MM.1S (cell line): ENCODE measurements at regions not wholly inside any gene's neighbourhood (a gene's known extent, or its start where the extent isn't known, plus 50 kb on each side); places are given as distances from the start of the nearest gene placed in this dataset.

Source experiments
- DNase-seq: peaks from one replicate; pipeline ENCODE4 v3.0.0-alpha.2; 2015
- H2AFZ ChIP-seq: fragments of 300-600 bp; sonication (generic); 2 replicates; pipeline ENCODE4 v1.6.0; 2016; ENCODE audit warnings: antibody characterized with exemption, low read length
- H3F3A ChIP-seq: fragments of 300-600 bp; sonication (generic); 2 replicates; pipeline ENCODE4 v1.6.1; 2016; ENCODE audit warnings: mild to moderate bottlenecking, antibody characterized with exemption, low read length, moderate library complexity, mixed read lengths; ENCODE audit not compliant: insufficient read depth
- H3K27ac ChIP-seq: fragments of 300-600 bp; sonication (generic); 2 replicates; pipeline ENCODE4 v1.5.1; 2016; ENCODE audit warnings: mild to moderate bottlenecking, low read length
- H3K27me3 ChIP-seq: fragments of 300-600 bp; sonication (generic); replicated peaks from 2 replicates; pipeline ENCODE4 v1.6.0; 2016; ENCODE audit warnings: low read length; ENCODE audit not compliant: insufficient read depth
- H3K36me3 ChIP-seq: fragments of 300-600 bp; sonication (generic); replicated peaks from 2 replicates; pipeline ENCODE4 v1.6.1; 2016; ENCODE audit warnings: mild to moderate bottlenecking, low read length, mixed read lengths; ENCODE audit not compliant: insufficient read depth
- H3K4me1 ChIP-seq: fragments of 300-600 bp; sonication (generic); 2 replicates; pipeline ENCODE4 v1.6.1; 2016; ENCODE audit warnings: low read length, mixed read lengths
- H3K4me2 ChIP-seq: fragments of 300-600 bp; sonication (generic); 2 replicates; pipeline ENCODE4 v1.6.0; 2016; ENCODE audit warnings: low read depth, low read length
- H3K4me3 ChIP-seq: fragments of 300-600 bp; sonication (generic); 2 replicates; pipeline ENCODE4 v1.5.1; 2016; ENCODE audit warnings: low read length, mixed read lengths
- H3K79me2 ChIP-seq: fragments of 300-600 bp; sonication (generic); 2 replicates; pipeline ENCODE4 v1.6.1; 2016; ENCODE audit warnings: mixed run types, low read length, mixed read lengths
- H3K9ac ChIP-seq: fragments of 300-600 bp; sonication (generic); 2 replicates; pipeline ENCODE4 v1.6.1; 2016; ENCODE audit warnings: low read length, mixed read lengths
- H3K9me2 ChIP-seq: fragments of 300-600 bp; sonication (generic); replicated peaks from 2 replicates; pipeline ENCODE4 v1.6.1; 2016; ENCODE audit warnings: mild to moderate bottlenecking, low read length, mixed read lengths; ENCODE audit not compliant: insufficient read depth
- H3K9me3 ChIP-seq: fragments of 300-600 bp; sonication (generic); replicated peaks from 2 replicates; pipeline ENCODE4 v1.6.1; 2016; ENCODE audit warnings: mild to moderate bottlenecking, low read length, mixed read lengths; ENCODE audit not compliant: insufficient read depth
- H4K20me1 ChIP-seq: fragments of 300-600 bp; sonication (generic); 2 replicates; pipeline ENCODE4 v1.6.1; 2016; ENCODE audit warnings: mild to moderate bottlenecking, low read length, moderate library complexity, mixed read lengths; ENCODE audit not compliant: insufficient read depth
- EZH2 ChIP-seq: fragments of 300-600 bp; sonication (generic); optimal IDR thresholded peaks from 2 replicates; pipeline ENCODE3; 2017; ENCODE audit warnings: low read depth, mild to moderate bottlenecking, antibody characterized with exemption, low read length, mixed read lengths
- EZH2phosphoT487 ChIP-seq: fragments of 300-600 bp; sonication (generic); IDR thresholded peaks from 2 replicates; pipeline ENCODE4 v1.6.1; 2018; ENCODE audit warnings: antibody characterized with exemption, low read length
- TF ChIP-seq, protein P1 (sequence below): fragments of 300-600 bp; sonication (generic); IDR thresholded peaks from 2 replicates; pipeline ENCODE4 v1.5.1; 2016; ENCODE audit warnings: antibody characterized with exemption, low read length, mixed read lengths

DNA sequence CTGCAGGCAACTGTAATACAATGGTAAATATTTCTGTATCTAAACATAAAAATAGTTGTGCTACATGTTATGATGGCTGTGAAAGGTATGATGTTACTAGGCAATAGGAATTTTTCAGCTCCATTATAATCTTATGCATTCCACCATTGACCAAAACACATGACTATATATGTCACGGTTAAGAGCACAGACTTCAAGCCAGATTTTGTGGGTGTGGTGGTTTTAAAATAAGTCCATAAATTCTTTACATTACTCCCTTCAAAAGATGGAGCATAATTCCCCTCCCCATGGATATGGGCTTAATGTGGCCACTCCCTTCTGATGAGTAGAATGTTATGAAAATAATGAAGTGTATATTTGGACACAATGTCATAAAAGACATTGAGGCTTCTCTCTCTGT is 88.4 kb upstream of the TBC1D5 start:
- Histone ChIP-seq H3K79me2 (no peaks in the 10 kb centered on the region), H3F3A (no peaks in the 10 kb centered on the region), H2AFZ (no peak overlapping the region), H3K27ac (no peak overlapping the region), H3K9ac (no peak overlapping the region), H3K9me3 (no peaks in the 10 kb centered on the region), H3K9me2 (no peaks in the 10 kb centered on the region), H3K36me3 (no peaks in the 10 kb centered on the region), H3K27me3 (no peaks in the 10 kb centered on the region), H3K4me2 (no peak overlapping the region), H4K20me1 (no peaks in the 10 kb centered on the region), H3K4me1 (no peaks in the 10 kb centered on the region), H3K4me3 (no peak overlapping the region)
- TF ChIP-seq, protein P1, sequence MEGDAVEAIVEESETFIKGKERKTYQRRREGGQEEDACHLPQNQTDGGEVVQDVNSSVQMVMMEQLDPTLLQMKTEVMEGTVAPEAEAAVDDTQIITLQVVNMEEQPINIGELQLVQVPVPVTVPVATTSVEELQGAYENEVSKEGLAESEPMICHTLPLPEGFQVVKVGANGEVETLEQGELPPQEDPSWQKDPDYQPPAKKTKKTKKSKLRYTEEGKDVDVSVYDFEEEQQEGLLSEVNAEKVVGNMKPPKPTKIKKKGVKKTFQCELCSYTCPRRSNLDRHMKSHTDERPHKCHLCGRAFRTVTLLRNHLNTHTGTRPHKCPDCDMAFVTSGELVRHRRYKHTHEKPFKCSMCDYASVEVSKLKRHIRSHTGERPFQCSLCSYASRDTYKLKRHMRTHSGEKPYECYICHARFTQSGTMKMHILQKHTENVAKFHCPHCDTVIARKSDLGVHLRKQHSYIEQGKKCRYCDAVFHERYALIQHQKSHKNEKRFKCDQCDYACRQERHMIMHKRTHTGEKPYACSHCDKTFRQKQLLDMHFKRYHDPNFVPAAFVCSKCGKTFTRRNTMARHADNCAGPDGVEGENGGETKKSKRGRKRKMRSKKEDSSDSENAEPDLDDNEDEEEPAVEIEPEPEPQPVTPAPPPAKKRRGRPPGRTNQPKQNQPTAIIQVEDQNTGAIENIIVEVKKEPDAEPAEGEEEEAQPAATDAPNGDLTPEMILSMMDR = no peak
- TF ChIP-seq EZH2phosphoT487 (no peak), EZH2 (no peak)
- no peak for DNase-seq

DNA sequence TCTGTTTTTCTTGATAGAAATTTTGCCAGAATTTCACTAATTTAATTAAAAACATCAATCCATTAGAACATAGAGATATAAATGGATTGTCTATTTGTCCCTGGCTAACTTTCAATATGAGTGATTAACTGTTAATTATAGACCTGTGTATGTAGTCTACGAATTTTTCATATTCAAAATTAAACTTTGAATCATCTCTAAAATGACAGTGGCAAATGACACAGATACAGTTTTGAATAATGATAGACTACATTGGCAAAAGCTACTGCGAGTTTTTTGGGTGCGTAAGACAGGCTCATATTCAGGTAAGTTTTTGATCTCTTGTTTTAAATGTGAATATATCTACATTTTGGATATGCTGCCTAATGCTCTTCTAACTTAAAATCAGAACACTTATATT is 86.0 kb upstream of the TBC1D5 start:
- Histone ChIP-seq H3K27me3 (no peaks in the 10 kb centered on the region), H3K4me1 (no peaks in the 10 kb centered on the region), H3K9me3 (no peaks in the 10 kb centered on the region), H3K4me2 (no peak overlapping the region), H2AFZ (no peak overlapping the region), H3K27ac (no peak overlapping the region), H3K36me3 (no peaks in the 10 kb centered on the region), H3K4me3 (no peak overlapping the region), H3F3A (no peaks in the 10 kb centered on the region), H3K9me2 (no peaks in the 10 kb centered on the region), H3K79me2 (no peaks in the 10 kb centered on the region), H4K20me1 (no peaks in the 10 kb centered on the region), H3K9ac (no peak overlapping the region)
- TF ChIP-seq, protein P1 = no peak
- TF ChIP-seq EZH2 (no peak), EZH2phosphoT487 (no peak)
- DNase-seq = no peak

DNA sequence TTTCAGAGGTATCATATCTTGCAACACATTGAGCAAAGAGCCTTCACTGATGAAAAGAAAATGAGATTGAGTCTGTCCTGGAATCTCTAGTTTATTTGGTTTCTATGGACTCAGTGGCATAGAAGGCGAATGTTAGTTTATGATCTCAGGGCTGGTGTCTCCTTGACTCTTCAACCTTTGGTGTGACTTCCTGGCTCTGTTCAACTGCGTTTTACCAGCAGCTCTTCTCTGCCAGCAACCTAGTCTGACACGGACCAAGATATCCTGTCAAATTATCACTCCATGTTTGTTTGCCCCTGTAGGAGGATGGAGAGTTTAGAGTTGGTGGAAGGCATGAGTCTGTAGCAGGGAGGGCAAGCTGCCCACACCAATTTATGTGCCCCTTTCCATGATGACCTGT is 82.9 kb upstream of the TBC1D5 start:
- no peak overlapping the region for H3K27ac ChIP-seq
- H3F3A ChIP-seq = no peaks in the 10 kb centered on the region
- H2AFZ ChIP-seq = no peak overlapping the region
- H3K9ac ChIP-seq = no peak overlapping the region
- no peaks in the 10 kb centered on the region for H3K79me2 ChIP-seq
- H3K4me2 ChIP-seq = no peak overlapping the region
- no peak for DNase-seq
- H3K36me3 ChIP-seq = no peaks in the 10 kb centered on the region
- TF ChIP-seq EZH2phosphoT487 (no peak), EZH2 (no peak)
- TF ChIP-seq, protein P1 = no peak
- H3K4me1 ChIP-seq = no peaks in the 10 kb centered on the region
- H3K9me3 ChIP-seq = no peaks in the 10 kb centered on the region
- no peaks in the 10 kb centered on the region for H4K20me1 ChIP-seq
- H3K27me3 ChIP-seq = no peaks in the 10 kb centered on the region
- no peaks in the 10 kb centered on the region for H3K9me2 ChIP-seq
- no peak overlapping the region for H3K4me3 ChIP-seq
